Coronary artery (tissue), 2 donors: ENCODE measurements at regions not wholly inside any gene's neighbourhood (a gene's known extent, or its start where the extent isn't known, plus 50 kb on each side); places are given as distances from the start of the nearest gene placed in this dataset.

Experiments
- DNase-seq: peaks from one replicate; pipeline ENCODE4 v3.0.0-alpha.2; 2017; ENCODE audit warnings: low spot score
- H3K27ac ChIP-seq, 2 donors: fragments of 200-600 bp; sonication (generic); one replicate each; pipeline ENCODE4 v1.5.1; 2016 to 2019
- H3K4me3 ChIP-seq: fragments of 200-600 bp; sonication (generic); 2 replicates; pipeline ENCODE4 v1.5.1; 2016; ENCODE audit warnings: mild to moderate bottlenecking, moderate library complexity
- TF ChIP-seq, protein P1 (sequence below): fragments of 200-600 bp; sonication (generic); IDR thresholded peaks from one replicate; pipeline ENCODE4 v1.5.1; 2019; ENCODE audit warnings: antibody characterized with exemption

DNA sequence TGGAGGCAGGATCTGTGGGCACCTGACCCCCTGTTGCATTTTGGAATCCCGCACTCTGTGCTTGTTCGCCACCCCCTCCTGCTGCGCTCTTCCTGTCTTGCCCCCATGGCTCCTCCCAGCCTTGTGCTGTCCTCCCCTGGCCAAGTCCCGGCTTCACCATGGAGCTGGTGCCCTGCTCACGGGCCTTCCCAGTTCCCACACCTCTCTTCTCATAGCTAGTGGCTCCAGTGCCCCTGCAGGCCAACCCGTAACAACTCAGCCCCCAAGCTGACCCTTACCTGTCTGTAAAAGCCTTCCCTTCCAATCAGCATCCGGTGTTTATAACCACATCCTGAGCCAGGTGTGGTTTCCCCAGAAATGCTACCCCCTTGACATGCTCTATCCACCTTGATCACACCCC, 407.7 kb upstream of the C2CD4B start:
- TF ChIP-seq, protein P1, sequence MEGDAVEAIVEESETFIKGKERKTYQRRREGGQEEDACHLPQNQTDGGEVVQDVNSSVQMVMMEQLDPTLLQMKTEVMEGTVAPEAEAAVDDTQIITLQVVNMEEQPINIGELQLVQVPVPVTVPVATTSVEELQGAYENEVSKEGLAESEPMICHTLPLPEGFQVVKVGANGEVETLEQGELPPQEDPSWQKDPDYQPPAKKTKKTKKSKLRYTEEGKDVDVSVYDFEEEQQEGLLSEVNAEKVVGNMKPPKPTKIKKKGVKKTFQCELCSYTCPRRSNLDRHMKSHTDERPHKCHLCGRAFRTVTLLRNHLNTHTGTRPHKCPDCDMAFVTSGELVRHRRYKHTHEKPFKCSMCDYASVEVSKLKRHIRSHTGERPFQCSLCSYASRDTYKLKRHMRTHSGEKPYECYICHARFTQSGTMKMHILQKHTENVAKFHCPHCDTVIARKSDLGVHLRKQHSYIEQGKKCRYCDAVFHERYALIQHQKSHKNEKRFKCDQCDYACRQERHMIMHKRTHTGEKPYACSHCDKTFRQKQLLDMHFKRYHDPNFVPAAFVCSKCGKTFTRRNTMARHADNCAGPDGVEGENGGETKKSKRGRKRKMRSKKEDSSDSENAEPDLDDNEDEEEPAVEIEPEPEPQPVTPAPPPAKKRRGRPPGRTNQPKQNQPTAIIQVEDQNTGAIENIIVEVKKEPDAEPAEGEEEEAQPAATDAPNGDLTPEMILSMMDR, result no peak
- no peak for DNase-seq
- H3K4me3 ChIP-seq, result no peak overlapping the region
- no peak overlapping the region for H3K27ac ChIP-seq

DNA sequence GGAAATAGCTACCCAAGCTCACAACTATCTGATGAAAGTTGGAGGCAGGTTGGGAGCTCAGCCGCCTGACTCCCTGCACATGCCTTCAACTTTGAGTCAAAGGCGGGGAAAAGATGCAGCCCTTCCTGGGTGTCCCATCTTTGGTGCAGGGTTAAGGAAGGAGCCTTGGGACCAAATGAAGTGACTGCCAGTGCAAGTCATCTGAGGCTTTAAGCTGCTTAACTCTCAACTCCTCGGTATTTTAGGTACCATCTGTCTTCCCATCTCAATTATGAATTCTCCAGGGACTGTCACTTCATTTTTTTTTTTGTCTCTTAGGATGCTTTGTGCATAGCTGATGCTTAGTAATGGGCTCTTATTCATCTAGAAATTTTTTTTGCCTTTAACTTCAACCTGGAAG, 408.8 kb upstream of the C2CD4B start:
- no peak overlapping the region for H3K4me3 ChIP-seq
- no peak for DNase-seq
- TF ChIP-seq, protein P1, result no peak
- no peak overlapping the region for H3K27ac ChIP-seq

DNA sequence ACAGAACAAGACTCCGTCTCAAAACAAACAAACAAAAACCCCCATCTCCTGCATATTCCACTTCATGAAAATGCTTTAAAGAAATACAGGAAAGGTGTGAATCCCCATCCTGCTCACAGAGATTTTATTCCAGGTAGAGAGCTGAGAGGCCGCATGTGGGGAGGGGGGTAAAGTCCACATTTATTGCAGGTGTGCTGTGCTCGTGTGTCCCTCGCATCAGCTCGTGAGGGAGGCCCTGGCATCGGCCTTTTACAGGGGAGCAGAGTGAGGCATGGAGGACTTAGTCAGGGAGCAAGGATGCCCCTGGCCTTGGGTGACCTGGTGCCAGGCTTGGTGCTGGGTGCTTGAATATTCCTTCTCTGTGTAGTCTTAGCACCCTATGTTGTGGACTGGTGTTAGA, 413.5 kb upstream of the C2CD4B start:
- TF ChIP-seq, protein P1, result no peak
- DNase-seq, result no peak
- Histone ChIP-seq H3K27ac (no peak overlapping the region), H3K4me3 (no peak overlapping the region)

DNA sequence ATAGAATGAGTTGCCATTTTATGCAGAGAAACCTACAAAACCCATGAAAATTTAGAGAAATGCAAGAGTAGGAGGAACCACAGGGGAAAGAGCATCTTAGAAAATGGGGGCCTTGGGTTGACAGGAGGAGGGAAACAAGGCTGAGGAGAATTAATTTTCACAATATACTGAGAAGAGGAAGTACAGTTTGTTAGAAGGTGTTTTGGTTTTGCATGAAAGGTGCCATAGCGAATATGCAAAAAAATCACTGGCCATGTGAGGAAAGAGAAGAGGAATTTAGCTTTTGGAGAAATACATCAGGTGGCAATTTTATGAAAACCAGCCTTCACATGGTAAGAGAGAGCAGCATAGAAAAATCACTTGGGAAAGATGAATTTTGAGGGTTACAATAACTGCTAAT, 413.9 kb upstream of the C2CD4B start:
- TF ChIP-seq, protein P1, result no peak
- H3K27ac ChIP-seq, result no peak overlapping the region
- no peak overlapping the region for H3K4me3 ChIP-seq
- DNase-seq, result no peak

DNA sequence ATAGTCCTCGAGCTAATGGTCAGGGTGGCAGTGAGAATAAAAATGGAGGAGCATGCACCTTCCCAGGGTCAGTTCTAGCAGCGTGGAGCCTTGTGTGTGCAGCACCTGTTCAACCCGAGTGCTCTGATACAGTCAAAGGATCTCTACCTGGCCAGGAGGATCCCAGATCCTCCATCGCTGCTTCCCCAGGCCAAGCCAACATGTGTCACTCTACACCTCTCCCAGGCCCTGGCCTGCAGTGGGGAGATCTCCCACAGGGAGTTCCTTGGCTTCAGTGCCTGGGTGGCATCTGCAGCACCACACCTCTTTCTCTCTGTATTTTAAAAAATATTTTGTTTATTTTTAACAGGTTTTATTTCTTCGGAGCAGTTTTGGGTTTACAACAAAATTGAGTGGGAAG, 414.8 kb upstream of the C2CD4B start:
- TF ChIP-seq, protein P1, result no peak
- Histone ChIP-seq H3K27ac (no peak overlapping the region), H3K4me3 (no peak overlapping the region)
- no peak for DNase-seq

DNA sequence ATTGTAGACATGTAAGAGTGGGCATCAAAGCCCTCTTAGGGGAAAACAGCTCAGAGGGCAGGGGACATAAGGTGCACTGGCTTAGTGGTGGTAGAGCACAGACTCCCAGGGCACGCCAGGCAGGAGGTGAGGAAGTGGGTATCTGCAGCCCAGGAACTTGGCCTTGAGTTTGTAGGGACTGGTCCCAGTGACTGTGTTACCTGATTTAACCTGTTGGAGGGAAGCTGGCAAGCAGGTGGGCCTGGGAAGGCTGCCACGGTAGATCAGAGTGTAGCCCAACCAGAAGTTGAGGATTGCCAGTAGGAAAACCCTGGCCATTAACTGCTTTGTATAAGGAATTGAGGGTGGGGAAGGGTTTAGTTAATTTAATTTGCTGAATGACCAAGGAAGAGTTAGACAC, 417.5 kb upstream of the C2CD4B start:
- H3K4me3 ChIP-seq, result no peak overlapping the region
- DNase-seq, result no peak
- H3K27ac ChIP-seq, result no peak overlapping the region
- TF ChIP-seq, protein P1, result no peak

DNA sequence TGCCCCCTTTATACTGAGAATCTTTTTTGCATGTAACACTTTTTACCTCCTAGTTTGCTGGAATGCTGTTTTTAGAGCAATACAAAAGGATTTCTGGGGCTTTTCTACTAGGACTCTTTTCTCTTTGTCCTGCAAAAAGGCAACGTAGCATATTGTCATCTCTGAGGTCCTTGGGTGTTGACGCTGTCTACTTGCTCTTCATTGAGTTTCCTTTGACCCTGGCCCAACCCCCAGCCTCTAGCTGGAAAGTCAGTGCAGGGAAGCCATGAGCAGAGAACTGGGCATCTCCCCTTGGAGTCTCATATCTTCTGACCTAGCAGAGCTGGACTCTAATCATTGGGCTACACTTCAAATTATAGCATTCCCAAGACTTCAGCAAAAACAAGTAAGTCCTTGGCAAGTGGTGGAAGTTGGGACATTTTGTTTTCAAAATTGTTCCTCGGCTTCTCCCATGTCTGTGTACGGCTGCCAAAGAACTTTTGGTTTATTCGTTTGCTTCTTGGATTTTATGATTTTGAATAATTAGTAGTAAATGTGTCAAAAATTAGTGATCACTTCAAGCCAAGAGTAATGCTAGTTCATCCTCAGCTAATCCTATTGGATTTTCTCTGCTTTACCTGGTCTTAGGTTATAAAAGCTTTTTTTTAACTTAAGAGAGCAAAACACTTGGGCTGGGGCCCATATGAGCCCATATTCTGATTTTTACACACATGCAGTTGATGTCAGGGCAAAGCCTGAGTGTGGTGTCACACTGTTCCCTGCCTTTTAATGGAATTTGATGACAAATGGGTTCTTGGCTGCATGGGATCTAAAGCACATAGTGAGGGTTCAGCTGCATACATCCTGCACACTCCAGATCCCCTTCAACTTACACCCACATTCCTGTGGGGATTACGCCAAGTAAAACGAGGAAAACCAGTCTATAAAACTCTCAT, 419.5 kb upstream of the C2CD4B start:
- Histone ChIP-seq H3K27ac (peak overlapping the region; percentile 63 to 77), H3K4me3 (no peak overlapping the region)
- TF ChIP-seq, protein P1, result no peak
- DNase-seq, result no peak
